HG02970 (cell line): ENCODE measurements at regions not wholly inside any gene's neighbourhood (a gene's known extent, or its start where the extent isn't known, plus 50 kb on each side); places are given as distances from the start of the nearest gene placed in this dataset.
"Not testable (repeated sequence)": the region's sequence is repeated elsewhere in the genome, so short reads cannot be mapped to it uniquely, and the experiment has no call there.

Source experiments
- ATAC-seq: cut with Tn5 transposase; IDR thresholded peaks from one replicate; pipeline ENCODE4 v1.9.1; 2021; ENCODE audit warnings: mild to moderate bottlenecking, moderate library complexity, moderate number of reproducible peaks; ENCODE audit not compliant: unreplicated experiment, low FRiP score

DNA sequence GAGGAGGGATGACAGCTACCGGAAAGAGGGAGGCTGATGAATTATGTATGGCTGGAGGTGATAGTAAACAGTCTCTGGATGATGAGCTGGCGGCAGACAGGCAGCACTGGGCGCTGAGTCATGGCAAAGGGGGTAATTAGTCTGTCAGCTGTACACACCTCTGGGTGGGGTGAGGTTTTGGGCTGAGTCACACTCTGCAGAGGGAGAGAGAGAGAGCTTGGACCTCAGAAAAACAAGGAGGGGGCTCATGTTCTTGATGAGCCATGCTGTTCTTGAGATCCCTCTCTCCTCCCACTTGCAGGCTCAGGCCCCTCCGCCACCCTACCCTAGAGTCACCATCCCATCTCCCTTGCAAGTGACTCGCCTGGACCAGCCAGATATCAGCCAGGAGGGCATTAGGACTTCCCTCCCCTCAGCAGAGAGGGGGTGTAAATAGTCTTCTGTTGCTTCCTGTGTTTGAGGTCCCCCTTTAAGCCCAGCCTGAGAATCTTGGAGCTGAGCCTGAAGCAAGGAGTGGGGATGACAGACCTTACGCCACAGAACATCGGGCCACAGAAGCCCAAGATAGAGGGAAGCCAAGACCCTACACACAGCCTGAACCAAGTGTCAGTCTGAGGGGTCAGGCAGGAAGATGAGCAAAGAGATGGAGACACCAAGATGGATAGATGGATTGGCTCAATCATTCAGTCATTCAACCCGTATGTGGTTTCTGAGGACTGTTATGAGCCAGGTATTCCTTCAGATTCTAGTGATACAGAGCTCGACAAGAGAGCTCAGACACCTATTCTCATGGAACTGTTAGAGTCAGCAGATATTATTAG, 383.2 kb upstream of the CCL2 start:
- ATAC-seq = no peak

DNA sequence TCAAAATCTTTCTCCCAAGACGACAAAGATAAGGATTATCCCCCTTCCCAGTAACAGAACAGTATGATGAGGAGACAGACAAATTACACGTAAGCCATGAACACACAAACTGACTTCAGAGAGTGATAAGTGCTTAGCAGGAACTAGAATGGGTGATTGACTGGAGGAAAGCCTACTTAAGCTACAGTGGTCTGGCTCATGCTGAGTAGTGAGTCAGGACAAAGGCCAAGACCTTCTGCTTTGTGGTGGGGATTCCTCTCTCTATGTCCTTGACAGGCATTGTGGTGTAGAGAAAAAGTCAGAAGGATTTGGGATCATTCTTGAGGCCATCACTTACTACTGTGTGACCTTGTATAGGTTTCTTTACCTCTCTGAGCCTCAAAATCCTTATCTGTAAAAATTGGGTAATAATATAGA, 381.9 kb upstream of the CCL2 start:
- no peak for ATAC-seq

DNA sequence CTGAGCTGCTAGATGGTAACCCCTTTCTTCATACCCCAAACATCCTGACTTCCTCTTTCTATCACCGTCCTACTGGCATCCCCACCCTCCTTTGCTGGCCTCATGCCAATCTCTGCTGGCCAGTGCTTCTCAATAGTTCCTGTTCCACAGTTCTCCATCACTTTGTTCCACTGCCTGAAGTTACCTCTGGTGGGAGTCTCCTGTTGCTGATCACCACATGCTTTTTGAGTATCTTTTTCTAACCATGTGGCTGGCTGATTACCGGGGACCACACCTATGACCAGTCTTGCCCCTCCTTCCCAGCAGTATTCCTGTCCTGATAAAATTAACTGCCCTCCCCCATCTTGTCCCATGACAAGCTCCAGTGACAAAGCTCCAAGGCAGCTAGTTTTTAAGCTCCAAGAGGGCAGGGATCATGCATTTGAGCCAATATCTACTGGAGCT, 380.4 kb upstream of the CCL2 start:
- ATAC-seq = no peak

DNA sequence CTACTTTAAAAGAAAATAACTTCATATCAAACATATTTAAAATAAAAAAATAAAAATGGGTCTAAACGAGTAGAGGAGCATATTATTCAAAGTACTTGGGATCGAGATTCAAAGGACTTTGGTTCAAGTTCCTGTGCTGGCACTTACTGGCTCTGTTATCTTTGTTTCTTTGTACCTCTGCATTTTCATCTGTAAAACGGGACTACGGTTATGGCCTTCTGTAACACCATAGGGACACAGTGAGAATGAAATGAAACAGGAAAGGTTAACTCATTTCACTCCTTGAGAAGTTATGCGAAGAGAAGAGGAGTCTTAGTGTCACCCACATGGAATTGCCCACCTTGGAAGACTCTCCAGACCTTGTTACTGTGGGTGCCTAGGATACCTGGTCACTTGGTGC, 379.1 kb upstream of the CCL2 start:
- ATAC-seq = no peak

DNA sequence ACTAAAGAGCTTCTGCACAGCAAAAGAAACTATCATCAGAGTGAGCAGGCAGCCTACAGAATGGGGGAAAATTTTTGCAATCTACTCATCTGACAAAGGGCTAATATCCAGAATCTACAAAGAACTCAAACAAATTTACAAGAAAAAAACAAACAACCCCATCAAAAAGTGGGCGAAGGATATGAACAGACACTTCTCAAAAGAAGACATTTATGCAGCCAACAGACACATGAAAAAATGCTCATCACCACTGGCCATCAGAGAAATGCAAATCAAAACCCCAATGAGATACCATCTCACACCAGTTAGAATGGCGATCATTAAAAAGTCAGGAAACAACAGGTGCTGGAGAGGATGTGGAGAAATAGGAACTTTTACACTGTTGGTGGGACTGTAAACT, 372.8 kb upstream of the CCL2 start:
- ATAC-seq = not testable (repeated sequence)

DNA sequence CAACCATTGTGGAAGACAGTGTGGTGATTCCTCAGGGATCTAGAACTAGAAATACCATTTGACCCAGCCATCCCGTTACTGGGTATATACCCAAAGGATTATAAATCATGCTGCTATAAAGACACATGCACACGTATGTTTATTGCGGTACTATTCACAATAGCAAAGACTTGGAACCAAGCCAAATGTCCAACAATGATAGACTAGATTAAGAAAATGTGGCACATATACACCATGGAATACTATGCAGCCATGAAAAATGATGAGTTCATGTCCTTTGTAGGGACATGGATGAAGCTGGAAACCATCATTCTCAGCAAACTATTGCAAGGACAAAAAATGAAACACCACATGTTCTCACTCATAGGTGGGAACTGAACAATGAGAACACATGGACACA, 372.4 kb upstream of the CCL2 start:
- not testable (repeated sequence) for ATAC-seq

DNA sequence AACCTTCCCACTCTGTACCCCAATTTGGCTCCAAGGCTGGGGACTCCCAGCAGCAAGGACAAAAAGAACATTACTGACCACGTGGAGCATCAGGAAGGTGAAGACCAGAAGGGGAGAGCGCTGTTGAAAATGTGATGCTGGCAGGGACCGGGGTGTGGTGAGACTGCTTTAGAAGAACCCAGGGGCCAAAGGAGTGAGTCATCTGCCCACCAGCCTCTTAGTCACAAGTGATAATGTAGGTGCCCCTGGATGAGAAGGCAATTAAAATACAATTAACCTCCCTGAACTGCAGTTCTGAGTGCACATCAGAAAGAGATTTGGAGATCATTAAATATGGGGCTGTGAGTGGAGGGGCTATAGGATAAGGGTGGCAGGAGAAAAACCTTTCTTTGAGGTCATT, 366.6 kb upstream of the CCL2 start:
- ATAC-seq = no peak

DNA sequence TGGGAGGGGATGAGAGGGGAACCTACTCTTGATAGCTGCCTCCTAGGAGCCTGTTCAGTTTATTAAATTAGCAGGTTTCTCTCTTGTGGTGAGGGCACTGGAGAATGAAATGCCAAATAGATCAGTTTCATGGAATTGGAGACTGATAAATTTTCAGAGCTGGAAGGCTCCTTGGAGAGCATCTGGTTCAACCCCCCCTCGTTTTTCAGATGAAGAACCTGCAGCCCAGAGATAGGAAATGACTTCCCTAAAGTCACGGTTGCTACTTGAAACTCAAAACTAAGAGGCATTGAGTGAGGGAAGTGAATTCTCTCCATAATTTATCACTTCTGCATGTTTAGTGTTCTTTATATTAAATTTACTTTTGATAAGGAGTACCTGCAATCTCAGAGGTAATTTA, 366.0 kb upstream of the CCL2 start:
- ATAC-seq = no peak

DNA sequence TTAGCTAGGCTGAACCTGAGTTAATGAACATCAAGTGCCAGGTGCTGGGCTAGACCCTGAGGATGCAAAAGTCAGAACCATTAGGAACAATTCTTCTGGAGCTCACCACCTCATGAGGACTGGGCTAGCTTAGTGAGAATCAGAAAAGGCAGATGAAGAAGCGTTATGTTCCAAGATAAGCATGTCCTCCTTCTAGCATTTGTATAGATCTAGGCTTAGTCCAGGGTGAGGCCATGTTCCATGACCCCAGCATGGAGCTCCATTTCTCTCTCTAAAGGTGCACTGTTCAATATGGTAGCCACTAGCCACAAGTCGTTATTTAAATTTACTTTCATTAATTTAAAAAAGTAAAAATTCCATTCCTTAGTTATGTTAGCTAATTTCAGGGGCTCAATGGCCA, 365.3 kb upstream of the CCL2 start:
- ATAC-seq = no peak

DNA sequence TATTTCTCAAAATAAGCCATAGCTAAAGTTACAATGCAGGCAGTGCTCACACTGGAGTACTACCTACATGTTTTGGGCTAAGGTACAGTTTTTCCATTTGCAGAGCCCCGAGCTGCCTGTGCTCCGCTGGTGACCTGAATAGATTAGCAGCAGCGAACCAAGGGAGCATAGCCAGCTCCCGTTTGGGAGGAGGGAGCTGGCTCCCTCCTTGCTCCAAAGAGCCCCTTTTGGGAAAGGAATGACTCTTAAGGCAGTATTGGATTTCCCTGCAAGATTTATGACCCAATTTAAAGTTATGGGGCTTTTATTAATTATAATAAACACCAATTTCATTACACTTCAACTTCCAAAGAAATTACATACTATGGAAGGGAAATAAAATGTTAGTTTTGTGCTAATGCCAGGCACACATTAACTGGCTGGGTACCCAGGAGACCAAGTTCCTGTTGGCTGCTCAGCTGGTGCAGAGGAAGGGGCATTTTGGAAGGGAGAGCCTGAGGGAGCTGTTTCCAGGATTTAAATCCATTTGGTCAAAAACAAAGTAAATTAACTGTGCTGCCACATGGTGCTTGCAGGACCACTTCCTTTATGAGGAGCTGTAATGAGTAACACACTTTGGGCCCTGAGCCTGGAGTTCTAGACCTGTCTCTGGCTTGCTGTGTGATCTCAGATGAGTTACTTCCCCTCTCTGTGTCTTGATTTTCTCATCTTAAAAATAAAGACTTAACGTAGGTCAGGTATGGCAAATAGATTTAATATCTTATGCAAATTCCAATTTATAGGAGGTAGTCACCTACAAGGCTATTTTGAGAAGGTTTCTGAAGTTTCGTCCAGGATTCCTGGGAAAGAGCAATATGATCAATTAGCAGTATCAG, 362.1 kb upstream of the CCL2 start:
- ATAC-seq = no peak

DNA sequence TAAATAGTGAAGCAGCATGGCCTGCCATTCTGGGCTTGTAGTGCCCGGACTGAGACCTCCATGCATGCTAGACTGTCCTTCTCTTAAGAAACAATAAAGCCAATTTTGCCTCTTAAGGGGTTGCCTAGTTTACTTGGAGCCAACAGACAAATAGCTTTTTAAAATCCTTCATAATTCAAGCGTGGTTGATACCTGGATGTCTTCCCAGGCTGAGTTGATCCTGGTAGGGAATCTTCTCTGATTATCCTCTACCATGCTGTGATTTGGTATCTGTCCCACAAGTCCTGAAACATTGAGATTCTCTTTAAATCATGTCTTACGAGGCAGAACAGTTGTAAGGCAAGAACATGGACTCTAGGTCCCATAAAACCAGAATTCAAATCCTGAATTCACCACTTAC, 359.6 kb upstream of the CCL2 start:
- no peak for ATAC-seq

DNA sequence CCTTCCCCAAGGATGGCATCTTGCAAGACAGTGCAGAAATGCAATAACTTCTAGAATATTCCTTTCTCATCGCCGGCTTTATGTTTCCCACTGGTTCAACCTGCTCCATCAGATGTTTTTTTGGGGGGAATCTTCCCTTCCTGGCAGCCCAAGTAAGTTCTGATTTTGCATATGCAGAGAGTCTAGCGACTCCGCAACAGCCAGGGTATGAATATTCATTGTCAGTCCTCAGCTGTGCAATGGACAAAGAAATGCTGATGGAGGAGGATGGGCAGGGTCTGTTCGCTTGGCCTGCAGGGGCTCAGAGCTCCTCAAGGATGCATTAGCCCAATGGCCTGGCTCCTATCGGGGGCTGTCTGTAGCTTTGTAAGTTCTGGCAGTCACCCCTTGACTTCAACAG, 358.8 kb upstream of the CCL2 start:
- ATAC-seq = no peak

DNA sequence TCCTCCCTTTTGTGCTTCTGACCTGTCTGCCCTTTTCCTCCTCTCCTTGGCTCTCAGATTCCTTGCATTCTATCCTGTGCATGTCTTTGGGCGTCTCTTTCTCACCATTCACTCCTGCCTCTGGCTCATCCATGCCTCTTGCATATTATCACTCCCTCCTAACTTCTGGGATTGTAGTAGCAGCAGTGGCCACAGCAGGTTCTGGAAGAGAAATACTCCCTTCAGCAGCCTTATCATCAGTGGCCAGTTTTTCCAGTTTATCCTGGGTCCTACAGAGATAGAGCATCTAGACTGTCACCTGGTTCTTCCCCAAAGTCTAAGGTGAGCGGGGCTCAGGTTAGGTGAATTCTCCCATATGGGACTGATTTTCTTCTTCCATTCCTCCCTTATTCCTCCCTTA, 354.0 kb upstream of the CCL2 start:
- ATAC-seq = no peak

DNA sequence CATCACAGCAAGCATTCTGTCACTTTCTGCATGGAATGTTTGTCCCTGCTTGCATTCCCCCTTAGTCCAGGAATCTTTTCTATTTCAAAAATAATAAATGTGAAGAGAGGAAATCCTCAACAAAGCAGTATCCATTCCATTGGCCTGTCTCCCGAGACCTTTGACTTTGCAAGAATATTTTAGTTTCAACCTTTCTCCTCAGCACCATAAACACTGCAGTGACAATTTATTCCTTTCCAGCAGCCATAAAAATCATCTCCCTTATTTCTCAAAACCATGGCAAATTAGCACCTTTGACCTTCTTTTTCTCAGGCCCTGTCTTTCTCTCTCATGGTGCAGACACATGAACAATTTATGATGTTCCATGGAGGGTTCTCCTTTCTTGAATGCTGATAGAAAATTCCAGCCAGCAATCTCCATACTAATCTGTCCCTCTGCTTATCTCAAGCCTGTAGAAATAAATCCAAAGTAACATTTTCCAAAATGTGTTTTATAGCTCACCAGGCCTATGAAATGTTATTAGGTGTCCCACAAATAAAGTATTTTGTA, 352.1 kb upstream of the CCL2 start:
- no peak for ATAC-seq

DNA sequence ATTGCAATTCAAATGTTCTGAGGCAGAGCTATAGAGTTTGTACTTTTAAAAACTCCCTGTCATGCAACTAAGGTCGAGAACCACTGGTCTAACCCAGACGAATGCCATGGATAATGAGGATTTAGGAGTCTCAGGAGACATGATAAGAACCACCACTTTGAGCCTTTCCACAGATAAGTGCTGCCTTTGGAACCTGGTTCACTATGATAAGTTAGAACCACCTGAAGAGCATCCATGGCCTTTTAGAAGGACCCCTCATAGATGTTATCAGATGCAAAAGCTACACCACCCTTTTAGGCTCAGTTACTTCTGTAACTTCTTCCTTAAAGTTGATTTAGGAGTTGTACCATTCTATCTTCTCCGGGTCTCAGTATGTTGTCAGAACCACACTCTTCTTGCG, 350.6 kb upstream of the CCL2 start:
- ATAC-seq = no peak

DNA sequence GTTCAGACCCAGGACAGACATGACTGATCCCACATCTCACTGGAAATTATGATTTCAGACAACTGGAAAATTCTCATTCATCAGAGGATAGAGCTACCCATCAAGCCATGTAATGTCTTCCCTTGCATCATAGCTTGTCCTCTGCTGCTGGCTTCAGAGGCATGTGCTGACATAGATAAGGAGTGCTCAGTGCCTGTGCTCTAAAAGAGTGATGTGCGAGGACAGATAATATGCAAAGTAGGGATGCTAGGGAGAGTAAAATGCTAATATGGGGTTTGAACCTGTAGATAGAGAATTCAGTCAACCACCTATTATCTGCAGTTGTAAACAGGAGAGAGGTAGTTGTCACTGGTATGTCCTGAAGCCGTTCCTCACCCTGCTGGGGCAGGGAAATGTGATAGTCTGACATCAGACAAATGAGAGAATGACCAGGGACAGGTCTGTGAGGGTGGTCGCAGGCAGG, 349.7 kb upstream of the CCL2 start:
- no peak for ATAC-seq

DNA sequence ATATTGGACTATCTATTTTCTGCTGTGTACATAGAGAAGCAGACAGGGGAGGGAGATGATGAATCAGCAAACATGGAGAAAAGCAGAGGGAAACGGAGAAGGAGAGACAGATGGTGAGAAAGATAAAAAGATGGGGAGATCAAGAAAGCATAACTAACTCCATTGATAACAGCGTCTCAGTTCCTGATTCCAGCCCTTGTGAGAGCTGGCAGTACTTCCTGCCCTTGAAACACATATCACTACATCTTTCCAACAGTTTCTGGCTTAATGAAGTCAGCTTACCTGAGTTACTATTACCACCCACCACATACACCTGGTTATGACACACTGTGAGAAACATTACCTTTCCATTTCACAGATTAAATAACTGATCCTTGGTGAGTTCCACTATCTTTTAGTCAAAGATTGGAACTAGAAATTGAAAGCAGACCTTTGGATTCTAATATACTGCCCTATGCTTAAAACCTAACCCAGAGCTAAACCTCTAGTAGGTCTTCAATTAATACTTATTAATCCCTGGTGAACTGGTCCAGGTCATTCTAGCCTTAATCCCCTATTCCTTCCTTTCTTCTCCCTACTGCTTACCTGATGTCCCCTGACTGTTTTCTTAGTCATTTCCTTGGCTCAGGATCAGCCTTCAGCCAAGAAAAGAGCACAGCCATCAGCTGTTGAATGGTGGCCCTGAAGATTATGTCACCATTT, 346.6 kb upstream of the CCL2 start:
- ATAC-seq = no peak

DNA sequence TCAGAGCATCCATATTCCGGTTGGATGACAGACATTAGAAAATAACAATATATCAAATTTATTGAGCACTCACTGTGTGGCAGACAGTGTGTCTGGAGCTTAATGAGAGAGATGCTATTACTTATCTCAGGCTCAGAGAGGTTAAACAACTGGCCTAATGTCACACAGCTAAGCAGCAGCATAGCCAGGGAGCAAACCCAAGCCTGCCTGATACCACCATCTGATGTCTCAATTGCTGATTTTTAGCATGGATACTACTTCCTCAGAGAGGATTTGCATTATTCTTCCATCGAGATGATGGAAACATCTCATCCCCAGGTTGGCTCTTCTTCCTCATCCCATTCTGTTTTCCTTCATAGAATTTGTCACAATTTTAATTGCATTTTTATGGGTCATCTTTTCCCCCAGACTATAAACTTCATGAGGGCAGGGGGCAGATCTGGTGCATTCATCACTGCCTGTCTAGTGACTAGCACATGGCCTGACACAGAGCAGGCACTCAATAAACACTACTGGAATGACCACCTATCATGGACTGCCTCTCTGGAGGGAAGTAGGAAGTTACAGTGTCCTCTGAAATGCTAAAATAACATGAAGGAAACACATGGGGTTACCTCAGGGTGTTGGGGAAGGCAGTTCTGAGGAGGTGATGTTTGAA, 344.8 kb upstream of the CCL2 start:
- ATAC-seq = no peak

DNA sequence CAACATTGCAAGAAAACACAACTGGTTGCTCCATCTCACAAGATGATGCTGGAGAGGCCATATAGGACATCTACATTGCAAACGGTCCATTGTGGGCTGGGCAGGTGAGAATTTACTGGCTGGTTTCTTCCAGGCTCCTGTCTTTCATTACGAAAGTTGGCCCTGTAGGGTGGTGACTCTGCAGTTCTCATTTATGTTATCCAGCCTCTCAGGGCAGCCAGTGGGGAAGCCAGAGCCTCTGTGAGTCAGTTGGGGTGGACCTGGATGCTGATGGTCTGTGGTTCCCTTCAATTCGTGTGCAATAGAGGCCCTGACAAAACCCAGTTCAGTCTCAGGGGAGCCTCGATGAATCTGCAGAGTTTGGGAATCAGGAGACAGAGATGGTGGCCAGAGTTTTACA, 341.0 kb upstream of the CCL2 start:
- ATAC-seq = no peak

DNA sequence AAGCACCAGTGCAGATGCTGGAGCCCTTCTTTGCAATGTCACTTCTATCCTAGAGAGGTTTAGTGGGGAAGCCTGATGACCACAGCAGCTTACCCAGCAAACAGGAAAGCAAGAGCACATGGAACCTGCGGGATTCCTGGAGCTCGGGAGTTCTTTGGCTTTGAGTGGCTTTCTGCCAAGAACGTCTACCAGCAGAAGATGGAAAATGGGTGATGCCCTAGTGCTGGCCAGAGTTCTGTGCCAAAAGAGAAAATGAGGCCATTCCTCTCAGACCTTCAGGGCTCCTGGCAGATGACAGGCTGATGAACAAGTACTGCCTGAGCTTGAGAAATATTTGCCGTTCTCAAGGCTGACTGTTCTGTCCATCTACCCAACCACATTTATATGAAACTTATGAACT, 332.1 kb upstream of the CCL2 start:
- ATAC-seq = no peak
